ENCODE measurements at regions not wholly inside any gene's neighbourhood (a gene's known extent, or its start where the extent isn't known, plus 50 kb on each side); places are given as distances from the start of the nearest gene placed in this dataset.

DNA sequence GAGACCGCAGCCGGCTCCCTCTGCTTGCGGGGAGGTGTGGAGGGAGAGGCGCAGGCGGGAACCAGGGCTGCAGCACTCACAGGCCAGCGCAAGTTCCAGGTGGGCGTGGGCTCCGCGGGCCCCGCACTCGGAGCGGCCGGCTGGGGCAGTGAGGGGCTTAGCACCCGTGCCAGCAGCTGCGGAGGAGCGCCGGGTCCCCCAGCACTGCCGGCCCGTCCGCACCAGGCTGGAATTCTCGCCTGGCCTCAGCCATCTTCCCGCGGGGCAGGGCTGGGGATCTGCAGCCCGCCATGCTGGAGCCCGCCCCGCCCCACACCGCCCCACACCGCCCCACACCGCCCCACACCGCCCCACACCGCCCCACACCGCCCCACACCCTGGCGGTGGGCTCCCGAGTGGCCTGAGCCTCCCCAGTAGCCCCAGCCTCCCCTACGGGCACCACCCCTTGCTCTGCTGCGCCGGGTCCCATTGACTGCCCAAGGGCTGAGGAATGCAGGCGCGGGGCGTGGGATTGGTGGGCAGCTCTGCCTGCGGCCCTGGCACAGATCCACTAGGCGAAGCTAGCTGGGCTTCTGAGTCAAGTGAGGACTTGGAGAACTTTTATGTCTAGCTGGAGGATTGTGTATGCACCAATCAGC lies 123.9 kb upstream of the MGAT5 start:
- no peaks in the 10 kb centered on the region for H3K9me2 ChIP-seq (ENCODE audit: low read depth, low read length)
- no peaks in the 10 kb centered on the region for H3F3A ChIP-seq (ENCODE audit: insufficient read depth, low read length)
- no peak overlapping the region for H3K4me2 ChIP-seq (ENCODE audit: low read length)
- H3K27ac ChIP-seq (ENCODE audit: low read depth, low read length, poor library complexity, severe bottlenecking), result no peak overlapping the region
- no peaks in the 10 kb centered on the region for H4K20me1 ChIP-seq (ENCODE audit: insufficient read depth, low read length)
- no peak for TF ChIP-seq EZH2 (IDR thresholded peaks at IDR 0.05; ENCODE audit: borderline replicate concordance, low read length)
- TF ChIP-seq, protein P1, sequence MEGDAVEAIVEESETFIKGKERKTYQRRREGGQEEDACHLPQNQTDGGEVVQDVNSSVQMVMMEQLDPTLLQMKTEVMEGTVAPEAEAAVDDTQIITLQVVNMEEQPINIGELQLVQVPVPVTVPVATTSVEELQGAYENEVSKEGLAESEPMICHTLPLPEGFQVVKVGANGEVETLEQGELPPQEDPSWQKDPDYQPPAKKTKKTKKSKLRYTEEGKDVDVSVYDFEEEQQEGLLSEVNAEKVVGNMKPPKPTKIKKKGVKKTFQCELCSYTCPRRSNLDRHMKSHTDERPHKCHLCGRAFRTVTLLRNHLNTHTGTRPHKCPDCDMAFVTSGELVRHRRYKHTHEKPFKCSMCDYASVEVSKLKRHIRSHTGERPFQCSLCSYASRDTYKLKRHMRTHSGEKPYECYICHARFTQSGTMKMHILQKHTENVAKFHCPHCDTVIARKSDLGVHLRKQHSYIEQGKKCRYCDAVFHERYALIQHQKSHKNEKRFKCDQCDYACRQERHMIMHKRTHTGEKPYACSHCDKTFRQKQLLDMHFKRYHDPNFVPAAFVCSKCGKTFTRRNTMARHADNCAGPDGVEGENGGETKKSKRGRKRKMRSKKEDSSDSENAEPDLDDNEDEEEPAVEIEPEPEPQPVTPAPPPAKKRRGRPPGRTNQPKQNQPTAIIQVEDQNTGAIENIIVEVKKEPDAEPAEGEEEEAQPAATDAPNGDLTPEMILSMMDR (IDR thresholded peaks at IDR 0.05; ENCODE audit: low read length), result no peak
- H2AFZ ChIP-seq (ENCODE audit: low read length), result no peak overlapping the region
- peaks cover 38% of the 10 kb centered on the region for H3K4me1 ChIP-seq (ENCODE audit: insufficient read depth, low read length, severe bottlenecking)
- no peaks in the 10 kb centered on the region for H3K9me3 ChIP-seq (ENCODE audit: low read length)
- H3K27me3 ChIP-seq (ENCODE audit: insufficient read depth, low read length), result no peaks in the 10 kb centered on the region
- H3K9ac ChIP-seq (ENCODE audit: low read length), result no peak overlapping the region
- H3K36me3 ChIP-seq (ENCODE audit: insufficient read depth, low read length), result peaks cover 14% of the 10 kb centered on the region
- peaks cover 38% of the 10 kb centered on the region for H3K79me2 ChIP-seq (ENCODE audit: insufficient read depth, low read length)
- no peak overlapping the region for H3K4me3 ChIP-seq (ENCODE audit: low read depth, low read length, poor library complexity, severe bottlenecking)

DNA sequence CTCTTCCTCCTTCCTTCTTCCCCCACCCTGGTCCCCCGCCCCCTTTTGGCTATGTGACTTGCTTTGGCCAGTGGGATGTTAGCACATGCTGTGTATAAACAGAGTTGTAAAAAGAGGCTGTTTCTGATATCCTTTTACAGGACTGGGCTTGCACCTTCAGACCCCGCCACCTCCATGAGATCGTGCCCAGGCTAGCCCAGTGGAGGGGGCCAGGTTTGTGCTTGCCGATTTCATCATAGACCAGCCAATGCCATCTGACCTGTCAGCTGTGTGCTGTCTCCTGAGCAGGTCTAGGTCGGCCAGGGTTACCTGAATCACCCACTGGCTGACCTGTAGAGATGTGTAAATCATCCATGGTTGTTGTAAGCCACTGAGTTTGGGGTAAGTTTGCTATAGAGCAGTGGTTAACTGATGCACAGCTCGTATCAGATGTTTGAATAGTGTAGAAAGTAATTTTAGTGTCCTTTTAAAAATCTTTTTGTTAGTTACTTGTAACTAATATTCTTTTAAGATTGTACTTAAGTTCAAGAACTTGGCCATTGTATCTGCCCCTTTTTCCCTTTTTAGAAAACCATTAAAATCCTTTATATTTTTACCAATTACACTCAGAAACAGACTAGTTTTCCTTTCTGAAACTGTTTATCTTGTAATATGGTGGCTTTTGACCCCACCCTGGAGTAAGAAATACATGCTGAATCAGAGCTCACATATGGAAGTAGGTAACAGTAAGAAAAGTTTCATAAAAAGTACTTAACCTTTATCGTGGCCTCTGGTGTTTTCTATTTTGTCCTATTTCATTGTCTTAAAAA lies 122.0 kb upstream of the MGAT5 start:
- peaks cover 14% of the 10 kb centered on the region for H3K36me3 ChIP-seq (ENCODE audit: insufficient read depth, low read length)
- no peak overlapping the region for H3K4me2 ChIP-seq (ENCODE audit: low read length)
- H3K9me3 ChIP-seq (ENCODE audit: low read length), result no peaks in the 10 kb centered on the region
- H3K4me3 ChIP-seq (ENCODE audit: low read depth, low read length, poor library complexity, severe bottlenecking), result no peak overlapping the region
- H2AFZ ChIP-seq (ENCODE audit: low read length), result no peak overlapping the region
- no peaks in the 10 kb centered on the region for H3K27me3 ChIP-seq (ENCODE audit: insufficient read depth, low read length)
- H3K9me2 ChIP-seq (ENCODE audit: low read depth, low read length), result no peaks in the 10 kb centered on the region
- peaks cover 23% of the 10 kb centered on the region for H3K4me1 ChIP-seq (ENCODE audit: insufficient read depth, low read length, severe bottlenecking)
- TF ChIP-seq, protein P1 (IDR thresholded peaks at IDR 0.05; ENCODE audit: low read length), result no peak
- TF ChIP-seq EZH2 (IDR thresholded peaks at IDR 0.05; ENCODE audit: borderline replicate concordance, low read length), result no peak
- no peaks in the 10 kb centered on the region for H4K20me1 ChIP-seq (ENCODE audit: insufficient read depth, low read length)
- peaks cover 20% of the 10 kb centered on the region for H3K79me2 ChIP-seq (ENCODE audit: insufficient read depth, low read length)
- no peaks in the 10 kb centered on the region for H3F3A ChIP-seq (ENCODE audit: insufficient read depth, low read length)
- H3K27ac ChIP-seq (ENCODE audit: low read depth, low read length, poor library complexity, severe bottlenecking), result no peak overlapping the region
- no peak overlapping the region for H3K9ac ChIP-seq (ENCODE audit: low read length)

DNA sequence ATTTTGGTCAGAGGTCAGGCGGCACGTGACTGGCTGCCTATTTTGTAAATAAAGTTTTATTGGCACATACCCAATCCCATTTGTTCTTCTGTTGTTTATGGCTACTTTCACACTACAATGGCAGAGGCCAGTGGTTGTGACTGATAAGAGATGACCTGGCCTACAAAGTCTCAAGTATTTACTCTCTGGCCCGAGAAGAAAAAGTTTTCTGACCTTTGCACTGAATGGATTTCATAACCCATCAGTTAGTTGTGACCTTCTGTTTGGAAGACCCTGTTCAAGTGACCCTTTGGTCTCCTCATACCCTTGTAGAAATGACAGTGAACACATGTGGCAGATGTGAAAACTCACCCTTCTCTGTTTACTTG lies 121.4 kb upstream of the MGAT5 start:
- Histone ChIP-seq H3K79me2 (ENCODE audit: insufficient read depth, low read length) (peaks cover 18% of the 10 kb centered on the region), H3K4me2 (ENCODE audit: low read length) (no peak overlapping the region)

More for the DNA sequence above, 121.4 kb upstream of the MGAT5 start:
- Histone ChIP-seq H3K9me2 (ENCODE audit: low read depth, low read length) (no peaks in the 10 kb centered on the region), H4K20me1 (ENCODE audit: insufficient read depth, low read length) (no peaks in the 10 kb centered on the region), H3K27ac (ENCODE audit: low read depth, low read length, poor library complexity, severe bottlenecking) (no peak overlapping the region), H3K36me3 (ENCODE audit: insufficient read depth, low read length) (peaks cover 14% of the 10 kb centered on the region), H2AFZ (ENCODE audit: low read length) (no peak overlapping the region), H3K9me3 (ENCODE audit: low read length) (no peaks in the 10 kb centered on the region), H3K4me1 (ENCODE audit: insufficient read depth, low read length, severe bottlenecking) (peaks cover 23% of the 10 kb centered on the region), H3K27me3 (ENCODE audit: insufficient read depth, low read length) (no peaks in the 10 kb centered on the region), H3K4me3 (ENCODE audit: low read depth, low read length, poor library complexity, severe bottlenecking) (no peak overlapping the region), H3K9ac (ENCODE audit: low read length) (no peak overlapping the region), H3F3A (ENCODE audit: insufficient read depth, low read length) (no peaks in the 10 kb centered on the region)
- no peak for TF ChIP-seq EZH2 (IDR thresholded peaks at IDR 0.05; ENCODE audit: borderline replicate concordance, low read length)
- TF ChIP-seq, protein P1 (IDR thresholded peaks at IDR 0.05; ENCODE audit: low read length), result no peak
